Inferior parietal cortex (tissue), 1 donor: ENCODE measurements at regions not wholly inside any gene's neighbourhood (a gene's known extent, or its start where the extent isn't known, plus 50 kb on each side); places are given as distances from the start of the nearest gene placed in this dataset.
"Not testable (repeated sequence)": the region's sequence is repeated elsewhere in the genome, so short reads cannot be mapped to it uniquely, and the experiment has no call there.

ENCODE experiments used
- DNase-seq: peaks from one replicate; pipeline ENCODE4 v3.0.0-alpha.2; 2016; ENCODE audit errors: extremely low spot score

- DNase-seq: no peak
Observed at GRCh38 chr7:94104301-94104700, 100.1 kb upstream of the BET1 start.

GRCh38 chr7:94109556-94109955 is 105.4 kb upstream of the BET1 start:
- DNase-seq: no peak

- no peak for DNase-seq
Observed at GRCh38 chr7:94111009-94111408, 106.9 kb upstream of the BET1 start.

- no peak for DNase-seq
Observed at GRCh38 chr7:94115316-94115715, 111.2 kb upstream of the BET1 start.

GRCh38 chr7:94123136-94123535 is 119.0 kb upstream of the BET1 start:
- DNase-seq: no peak

- no peak for DNase-seq
Observed at GRCh38 chr7:94127026-94127425, 122.9 kb upstream of the BET1 start.

- DNase-seq: no peak
Observed at GRCh38 chr7:94128072-94128471, 123.9 kb upstream of the BET1 start.

- no peak for DNase-seq
Observed at GRCh38 chr7:94129443-94130140, 125.4 kb upstream of the BET1 start.

GRCh38 chr7:94130716-94131115 is 126.6 kb upstream of the BET1 start:
- no peak for DNase-seq

GRCh38 chr7:94133460-94133859 is 129.3 kb upstream of the BET1 start:
- DNase-seq: no peak

GRCh38 chr7:94135180-94135579 is 131.0 kb upstream of the BET1 start:
- DNase-seq: no peak

GRCh38 chr7:94142281-94142680 is 138.1 kb upstream of the BET1 start:
- DNase-seq: no peak

GRCh38 chr7:94145602-94146001 is 141.4 kb upstream of the BET1 start:
- DNase-seq: no peak

GRCh38 chr7:94146408-94146807 is 142.3 kb upstream of the BET1 start:
- no peak for DNase-seq

- no peak for DNase-seq
Observed at GRCh38 chr7:94149789-94150545, 145.8 kb upstream of the BET1 start.

- DNase-seq: no peak
Observed at GRCh38 chr7:94154182-94154581, 150.0 kb upstream of the BET1 start.

GRCh38 chr7:94154858-94155257 is 150.7 kb upstream of the BET1 start:
- DNase-seq: no peak

- not testable (repeated sequence) for DNase-seq
Observed at GRCh38 chr7:94157659-94158306, 153.6 kb upstream of the BET1 start.

- no peak for DNase-seq
Observed at GRCh38 chr7:94160719-94161435, 156.7 kb upstream of the BET1 start.

- DNase-seq: no peak
Observed at GRCh38 chr7:94161476-94161875, 157.3 kb upstream of the BET1 start.

GRCh38 chr7:94169682-94170081 is 165.5 kb upstream of the BET1 start:
- no peak for DNase-seq

- no peak for DNase-seq
Observed at GRCh38 chr7:94170836-94171235, 166.7 kb upstream of the BET1 start.
